A549 (cell line): ENCODE measurements at regions not wholly inside any gene's neighbourhood (a gene's known extent, or its start where the extent isn't known, plus 50 kb on each side); places are given as distances from the start of the nearest gene placed in this dataset.

ENCODE experiments used
- ATAC-seq, 2 experiments: fragments of 200-7000 bp in 1 of 2; fragments of >200 bp in 1 of 2; cut with Nextera tagmentation in 1 of 2; cut with Tn5 transposase in 1 of 2; 3 replicates each; pipeline versions ENCODE4 v1.8.0 to v1.9.1; 2018 to 2020; ENCODE audit warnings: mild to moderate bottlenecking in 1 of 2, moderate library complexity in 1 of 2
- CTCF ChIA-PET: fragments of 300-600 bp; sonication (Branson Sonifier 250); formaldehyde crosslinking; extraction: SDS; loops from one replicate; lab custom pipeline; 2021; ENCODE audit warnings: antibody characterized with exemption, inconsistent platforms; lab: Yijun Ruan, JAX
- POLR2A ChIA-PET: fragments of 350-600 bp; formaldehyde crosslinking; extraction: SDS; loops from one replicate; lab custom pipeline; 2021; ENCODE audit warnings: antibody characterized with exemption, inconsistent platforms; lab: Yijun Ruan, JAX
- DNase-seq, 2 experiments: peaks; one replicate each; pipeline versions ENCODE4 v3.0.0 to v3.0.0-alpha.2; 2011 to 2016; ENCODE audit warnings: low read depth in 1 of 2, low spot score in 1 of 2
- FAIRE-seq: peaks from 2 replicates; lab custom pipeline; 2011; peaks lifted over from hg19 to GRCh38; lab: Jason Lieb, UNC
- H3K27ac ChIP-seq, 2 experiments: fragments of >200 bp; sonication (Bioruptor Twin); formaldehyde crosslinking; 3 replicates each; pipeline ENCODE4 v1.5.1; 2016 to 2017
- H3K4me1 ChIP-seq: fragments of >200 bp; sonication (Bioruptor Twin); formaldehyde crosslinking; 3 replicates; pipeline ENCODE4 v1.6.1; 2016
- H3K4me2 ChIP-seq: fragments of >200 bp; sonication (Bioruptor Twin); formaldehyde crosslinking; 3 replicates; pipeline ENCODE4 v1.6.1; 2016
- H3K4me3 ChIP-seq: fragments of >200 bp; sonication (Bioruptor Twin); formaldehyde crosslinking; 3 replicates; pipeline ENCODE4 v1.5.1; 2016
- H3K9me3 ChIP-seq: fragments of >200 bp; sonication (Bioruptor Twin); formaldehyde crosslinking; 3 replicates; pipeline ENCODE4 v1.6.1; 2016
- CHD2 ChIP-seq: fragments of 150-350 bp; IDR thresholded peaks from 2 replicates; pipeline ENCODE4 v1.6.1; 2014; ENCODE audit warnings: low read length; ENCODE audit not compliant: partially characterized antibody
- EP300 ChIP-seq, 2 experiments: fragments of >200 bp; sonication (Bioruptor Twin); formaldehyde crosslinking; IDR thresholded peaks; 2 replicates in 1 of 2; 3 replicates in 1 of 2; pipeline ENCODE4 v1.6.1; 2016 to 2017
- FOSB ChIP-seq: fragments of 250-450 bp; sonication (Bioruptor Pico); IDR thresholded peaks from 2 replicates; pipeline ENCODE4 v1.5.0; 2020; ENCODE audit warnings: mild to moderate bottlenecking, moderate library complexity
- FOSL2 ChIP-seq, 2 experiments: fragments of 450-650 bp in 1 of 2; fragments of >200 bp in 1 of 2; sonication (Bioruptor Twin) in 1 of 2; formaldehyde crosslinking; IDR thresholded peaks; 2 replicates each; pipeline versions ENCODE4 v1.5.0 to v1.6.1; 2016 to 2020; ENCODE audit warnings: mild to moderate bottlenecking in 1 of 2, moderate library complexity in 1 of 2
- FOXS1 ChIP-seq: fragments of 250-450 bp; sonication (Bioruptor Pico); IDR thresholded peaks from 2 replicates; pipeline ENCODE4 v1.5.0; 2020; ENCODE audit warnings: mild to moderate bottlenecking, moderate library complexity
- GATA3 ChIP-seq: IDR thresholded peaks from 2 replicates; pipeline ENCODE4 v1.6.1; 2012; ENCODE audit warnings: borderline replicate concordance
- HEYL ChIP-seq: fragments of 250-450 bp; sonication (Bioruptor Pico); IDR thresholded peaks from 2 replicates; pipeline ENCODE4 v1.8.0; 2021; ENCODE audit warnings: mild to moderate bottlenecking, moderate library complexity
- HOXA7 ChIP-seq: fragments of 250-450 bp; sonication (Bioruptor Pico); IDR thresholded peaks from 2 replicates; pipeline ENCODE4 v1.5.0; 2020; ENCODE audit warnings: mild to moderate bottlenecking, moderate library complexity
- HOXB5 ChIP-seq: fragments of 250-450 bp; sonication (Bioruptor Pico); IDR thresholded peaks from 2 replicates; pipeline ENCODE4 v1.5.0; 2020; ENCODE audit warnings: mild to moderate bottlenecking, moderate library complexity
- JUN ChIP-seq, 2 experiments: fragments of >200 bp; sonication (Bioruptor Twin); formaldehyde crosslinking; IDR thresholded peaks; 2 replicates in 1 of 2; 3 replicates in 1 of 2; pipeline ENCODE4 v1.6.1; 2016 to 2017
- NFE2L2 ChIP-seq: fragments of 150-350 bp; conservative IDR thresholded peaks from 2 replicates; pipeline ENCODE4 v1.6.1; 2014; ENCODE audit warnings: low read length
- RAD21 ChIP-seq, 2 experiments: fragments of >200 bp in 1 of 2; sonication (Bioruptor Twin) in 1 of 2; formaldehyde crosslinking in 1 of 2; IDR thresholded peaks in 1 of 2; conservative IDR thresholded peaks in 1 of 2; 2 replicates in 1 of 2; 3 replicates in 1 of 2; pipeline ENCODE4 v1.6.1; 2012 to 2018; ENCODE audit warnings: inconsistent platforms in 1 of 2
- RARB ChIP-seq: fragments of 250-450 bp; sonication (Bioruptor Pico); IDR thresholded peaks from 2 replicates; pipeline ENCODE4 v1.8.0; 2021; ENCODE audit warnings: mild to moderate bottlenecking, moderate library complexity
- TFCP2L1 ChIP-seq: fragments of 250-450 bp; sonication (Bioruptor Pico); IDR thresholded peaks from 2 replicates; pipeline ENCODE4 v1.5.0; 2021; ENCODE audit warnings: mild to moderate bottlenecking
- ZFP36 ChIP-seq: fragments of 450-650 bp; IDR thresholded peaks from 2 replicates; pipeline ENCODE4 v1.6.1; 2014; ENCODE audit warnings: borderline replicate concordance; ENCODE audit not compliant: partially characterized antibody
- ZSCAN20 ChIP-seq: fragments of 250-450 bp; sonication (Bioruptor Pico); IDR thresholded peaks from 2 replicates; pipeline ENCODE4 v1.8.0; 2022; ENCODE audit warnings: mild to moderate bottlenecking, moderate library complexity
- WGBS: methylation state at CpG from one replicate; pipeline ENCODE4 v1.1.6; 2017; ENCODE audit errors: missing lambda C conversion rate; 5-methylcytosine and 5-hydroxymethylcytosine counted together
- TF ChIP-seq, protein P1 (sequence below): fragments of 200-600 bp; sonication (generic); IDR thresholded peaks from 2 replicates; pipeline ENCODE4 v1.6.1; 2016; ENCODE audit warnings: antibody characterized with exemption, mild to moderate bottlenecking, moderate library complexity
- TF ChIP-seq, protein P2 (sequence below): IDR thresholded peaks from 2 replicates; pipeline ENCODE4 v1.6.1; 2012; ENCODE audit warnings: low read depth, borderline replicate concordance
- TF ChIP-seq, protein P3 (sequence below): fragments of 450-650 bp; IDR thresholded peaks from 2 replicates; pipeline ENCODE4 v1.6.1; 2014; ENCODE audit warnings: antibody characterized with exemption
- TF ChIP-seq, protein P4 (sequence below): IDR thresholded peaks from 2 replicates; pipeline ENCODE4 v1.6.1; 2012
- TF ChIP-seq, protein P5 (sequence below): fragments of 250-450 bp; sonication (Bioruptor Pico); IDR thresholded peaks from 2 replicates; pipeline ENCODE4 v1.5.0; 2020; ENCODE audit warnings: low read depth, mild to moderate bottlenecking, moderate library complexity
- TF ChIP-seq, protein P6 (sequence below): fragments of >200 bp; sonication (Bioruptor Twin); formaldehyde crosslinking; IDR thresholded peaks from 3 replicates; pipeline ENCODE4 v1.6.1; 2016

DNA sequence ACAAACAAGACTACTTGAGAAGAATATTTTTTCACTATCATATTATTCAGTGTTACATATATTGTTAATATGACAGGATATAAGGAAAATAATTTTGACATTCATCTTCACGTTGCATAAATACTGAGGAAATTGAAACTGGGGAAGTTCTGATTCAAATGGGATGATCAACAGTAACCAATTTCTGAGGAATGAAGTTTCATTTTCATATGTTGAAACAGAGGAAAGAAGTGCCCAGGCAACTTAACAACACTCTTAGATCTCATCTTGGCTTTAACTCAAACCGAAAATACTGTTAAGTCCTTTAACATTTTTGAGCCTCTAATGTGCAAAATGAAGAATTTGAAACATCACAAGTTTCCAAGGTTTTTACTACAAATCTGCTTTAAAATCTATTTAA, 612.2 kb upstream of the VRK2 start:
- no peak overlapping the region for H3K27ac ChIP-seq

DNA sequence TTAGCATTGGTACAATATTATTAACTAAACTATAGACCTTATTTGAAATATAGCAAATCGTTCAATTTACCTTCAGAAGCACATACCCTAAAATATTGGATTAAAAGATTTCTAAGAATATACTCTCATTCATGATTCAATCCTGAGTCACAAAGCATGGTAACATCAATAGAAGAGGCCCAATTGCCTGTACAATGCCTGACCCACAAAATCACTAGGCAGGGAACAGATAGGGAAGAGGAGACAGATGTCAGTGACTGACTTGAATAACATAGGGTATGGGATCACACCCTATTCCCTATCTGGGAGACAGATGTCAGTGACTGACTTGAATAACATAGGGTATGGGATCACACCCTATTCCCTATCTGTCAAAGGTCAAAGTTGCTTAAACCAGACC, 611.6 kb upstream of the VRK2 start:
- H3K27ac ChIP-seq, result no peak overlapping the region
- WGBS, result 3% methylated on average over 1 of the region's 1 CpG
- CTCF ChIA-PET, result no interaction called here

More for the DNA sequence above, 612.2 kb upstream of the VRK2 start:
- WGBS, result under 1% methylated on average over 2 of the region's 2 CpGs
- CTCF ChIA-PET, result no interaction called here
- no peak for ATAC-seq
- TF ChIP-seq HOXA7 (CRISPR knock-in tag) (no peak), EP300 (IDR thresholded peaks at IDR 0.05) (no peak), FOSL2 (IDR thresholded peaks at IDR 0.05) (no peak), FOSL2 (CRISPR knock-in tag; IDR thresholded peaks at IDR 0.05) (no peak), RARB (CRISPR knock-in tag) (no peak), FOSB (CRISPR knock-in tag) (no peak)
- TF ChIP-seq, protein P1, sequence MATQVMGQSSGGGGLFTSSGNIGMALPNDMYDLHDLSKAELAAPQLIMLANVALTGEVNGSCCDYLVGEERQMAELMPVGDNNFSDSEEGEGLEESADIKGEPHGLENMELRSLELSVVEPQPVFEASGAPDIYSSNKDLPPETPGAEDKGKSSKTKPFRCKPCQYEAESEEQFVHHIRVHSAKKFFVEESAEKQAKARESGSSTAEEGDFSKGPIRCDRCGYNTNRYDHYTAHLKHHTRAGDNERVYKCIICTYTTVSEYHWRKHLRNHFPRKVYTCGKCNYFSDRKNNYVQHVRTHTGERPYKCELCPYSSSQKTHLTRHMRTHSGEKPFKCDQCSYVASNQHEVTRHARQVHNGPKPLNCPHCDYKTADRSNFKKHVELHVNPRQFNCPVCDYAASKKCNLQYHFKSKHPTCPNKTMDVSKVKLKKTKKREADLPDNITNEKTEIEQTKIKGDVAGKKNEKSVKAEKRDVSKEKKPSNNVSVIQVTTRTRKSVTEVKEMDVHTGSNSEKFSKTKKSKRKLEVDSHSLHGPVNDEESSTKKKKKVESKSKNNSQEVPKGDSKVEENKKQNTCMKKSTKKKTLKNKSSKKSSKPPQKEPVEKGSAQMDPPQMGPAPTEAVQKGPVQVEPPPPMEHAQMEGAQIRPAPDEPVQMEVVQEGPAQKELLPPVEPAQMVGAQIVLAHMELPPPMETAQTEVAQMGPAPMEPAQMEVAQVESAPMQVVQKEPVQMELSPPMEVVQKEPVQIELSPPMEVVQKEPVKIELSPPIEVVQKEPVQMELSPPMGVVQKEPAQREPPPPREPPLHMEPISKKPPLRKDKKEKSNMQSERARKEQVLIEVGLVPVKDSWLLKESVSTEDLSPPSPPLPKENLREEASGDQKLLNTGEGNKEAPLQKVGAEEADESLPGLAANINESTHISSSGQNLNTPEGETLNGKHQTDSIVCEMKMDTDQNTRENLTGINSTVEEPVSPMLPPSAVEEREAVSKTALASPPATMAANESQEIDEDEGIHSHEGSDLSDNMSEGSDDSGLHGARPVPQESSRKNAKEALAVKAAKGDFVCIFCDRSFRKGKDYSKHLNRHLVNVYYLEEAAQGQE, result no peak
- TF ChIP-seq, all 56 proteins: peak for 0
- Histone ChIP-seq H3K4me2 (no peak overlapping the region), H3K9me3 (no peaks in the 10 kb centered on the region), H3K4me3 (no peak overlapping the region), H3K4me1 (no peaks in the 10 kb centered on the region)
- DNase-seq, result no peak
- POLR2A ChIA-PET, result no interaction called here
- peak; percentile 36 for FAIRE-seq

DNA sequence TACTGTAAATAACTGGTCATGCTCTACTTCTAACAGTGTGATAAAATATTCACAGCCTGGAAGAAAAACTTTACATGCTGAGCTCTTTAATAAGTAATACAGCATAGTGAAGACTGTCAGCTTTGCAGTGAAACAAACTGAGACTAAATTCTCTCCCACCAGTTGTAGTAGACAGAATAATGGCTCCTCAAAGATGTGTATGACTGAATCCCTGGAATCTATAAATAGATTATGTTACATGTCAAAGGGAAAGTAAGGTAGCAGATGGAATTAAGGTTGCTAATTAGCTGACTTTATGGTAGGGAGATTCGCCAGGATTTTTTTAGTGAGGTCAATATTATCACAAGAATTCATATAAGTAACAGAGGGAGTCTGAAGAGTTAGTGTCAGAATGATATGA, 609.5 kb upstream of the VRK2 start:
- Histone ChIP-seq H3K27ac (no peak overlapping the region), H3K4me1 (no peaks in the 10 kb centered on the region), H3K9me3 (no peaks in the 10 kb centered on the region), H3K4me2 (no peak overlapping the region), H3K4me3 (no peak overlapping the region)
- ChIA-PET CTCF (interaction anchor here (0.9 kb wide), 1 partner anchor 22 kb away, joined by 4 read pairs; no protein-coding TSS in a partner anchor), POLR2A (no interaction called here)
- ATAC-seq (no peak), DNase-seq (no peak), FAIRE-seq (no peak)
- WGBS, result 0% methylated on average over 1 of the region's 1 CpG
- TF ChIP-seq ZFP36 (no peak), TFCP2L1 (CRISPR knock-in tag) (no peak), RAD21 (conservative IDR thresholded peaks at IDR 0.05 in 1 of 2, IDR thresholded peaks at IDR 0.05 in 1 of 2) (no peak), HOXB5 (CRISPR knock-in tag) (no peak), NFE2L2 (no peak), FOSL2 (IDR thresholded peaks at IDR 0.05) (no peak), FOSL2 (CRISPR knock-in tag; IDR thresholded peaks at IDR 0.05) (no peak), CHD2 (no peak), GATA3 (no peak), ZSCAN20 (CRISPR knock-in tag) (no peak), FOXS1 (CRISPR knock-in tag) (no peak), HEYL (CRISPR knock-in tag) (no peak)
- TF ChIP-seq, protein P2, sequence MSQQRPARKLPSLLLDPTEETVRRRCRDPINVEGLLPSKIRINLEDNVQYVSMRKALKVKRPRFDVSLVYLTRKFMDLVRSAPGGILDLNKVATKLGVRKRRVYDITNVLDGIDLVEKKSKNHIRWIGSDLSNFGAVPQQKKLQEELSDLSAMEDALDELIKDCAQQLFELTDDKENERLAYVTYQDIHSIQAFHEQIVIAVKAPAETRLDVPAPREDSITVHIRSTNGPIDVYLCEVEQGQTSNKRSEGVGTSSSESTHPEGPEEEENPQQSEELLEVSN, result no peak
- TF ChIP-seq, protein P3, sequence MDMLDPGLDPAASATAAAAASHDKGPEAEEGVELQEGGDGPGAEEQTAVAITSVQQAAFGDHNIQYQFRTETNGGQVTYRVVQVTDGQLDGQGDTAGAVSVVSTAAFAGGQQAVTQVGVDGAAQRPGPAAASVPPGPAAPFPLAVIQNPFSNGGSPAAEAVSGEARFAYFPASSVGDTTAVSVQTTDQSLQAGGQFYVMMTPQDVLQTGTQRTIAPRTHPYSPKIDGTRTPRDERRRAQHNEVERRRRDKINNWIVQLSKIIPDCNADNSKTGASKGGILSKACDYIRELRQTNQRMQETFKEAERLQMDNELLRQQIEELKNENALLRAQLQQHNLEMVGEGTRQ, result no peak

More for the DNA sequence above, 611.6 kb upstream of the VRK2 start:
- Histone ChIP-seq H3K4me3 (no peak overlapping the region), H3K4me1 (no peaks in the 10 kb centered on the region)
- FAIRE-seq (peak; percentile 18), DNase-seq (no peak)
- POLR2A ChIA-PET, result no interaction called here
- TF ChIP-seq, protein P4, sequence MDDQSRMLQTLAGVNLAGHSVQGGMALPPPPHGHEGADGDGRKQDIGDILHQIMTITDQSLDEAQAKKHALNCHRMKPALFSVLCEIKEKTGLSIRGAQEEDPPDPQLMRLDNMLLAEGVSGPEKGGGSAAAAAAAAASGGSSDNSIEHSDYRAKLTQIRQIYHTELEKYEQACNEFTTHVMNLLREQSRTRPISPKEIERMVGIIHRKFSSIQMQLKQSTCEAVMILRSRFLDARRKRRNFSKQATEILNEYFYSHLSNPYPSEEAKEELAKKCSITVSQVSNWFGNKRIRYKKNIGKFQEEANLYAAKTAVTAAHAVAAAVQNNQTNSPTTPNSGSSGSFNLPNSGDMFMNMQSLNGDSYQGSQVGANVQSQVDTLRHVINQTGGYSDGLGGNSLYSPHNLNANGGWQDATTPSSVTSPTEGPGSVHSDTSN, result no peak
- TF ChIP-seq, protein P3, result no peak
- TF ChIP-seq, protein P5, sequence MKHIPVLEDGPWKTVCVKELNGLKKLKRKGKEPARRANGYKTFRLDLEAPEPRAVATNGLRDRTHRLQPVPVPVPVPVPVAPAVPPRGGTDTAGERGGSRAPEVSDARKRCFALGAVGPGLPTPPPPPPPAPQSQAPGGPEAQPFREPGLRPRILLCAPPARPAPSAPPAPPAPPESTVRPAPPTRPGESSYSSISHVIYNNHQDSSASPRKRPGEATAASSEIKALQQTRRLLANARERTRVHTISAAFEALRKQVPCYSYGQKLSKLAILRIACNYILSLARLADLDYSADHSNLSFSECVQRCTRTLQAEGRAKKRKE (CRISPR knock-in tag), result no peak
- TF ChIP-seq HOXB5 (CRISPR knock-in tag), result no peak
- no peak for TF ChIP-seq JUN (IDR thresholded peaks at IDR 0.05)
- TF ChIP-seq, protein P6, sequence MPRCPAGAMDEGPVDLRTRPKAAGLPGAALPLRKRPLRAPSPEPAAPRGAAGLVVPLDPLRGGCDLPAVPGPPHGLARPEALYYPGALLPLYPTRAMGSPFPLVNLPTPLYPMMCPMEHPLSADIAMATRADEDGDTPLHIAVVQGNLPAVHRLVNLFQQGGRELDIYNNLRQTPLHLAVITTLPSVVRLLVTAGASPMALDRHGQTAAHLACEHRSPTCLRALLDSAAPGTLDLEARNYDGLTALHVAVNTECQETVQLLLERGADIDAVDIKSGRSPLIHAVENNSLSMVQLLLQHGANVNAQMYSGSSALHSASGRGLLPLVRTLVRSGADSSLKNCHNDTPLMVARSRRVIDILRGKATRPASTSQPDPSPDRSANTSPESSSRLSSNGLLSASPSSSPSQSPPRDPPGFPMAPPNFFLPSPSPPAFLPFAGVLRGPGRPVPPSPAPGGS, result no peak
- TF ChIP-seq, all 56 proteins: peak for 0
- H3K9me3 ChIP-seq, result no peaks in the 10 kb centered on the region
- no peak for ATAC-seq
- no peak overlapping the region for H3K4me2 ChIP-seq
